ENCODE measurements at regions not wholly inside any gene's neighbourhood (a gene's known extent, or its start where the extent isn't known, plus 50 kb on each side); places are given as distances from the start of the nearest gene placed in this dataset.

- Histone ChIP-seq H3K9ac (replicated peaks; ENCODE audit: extremely low read depth, insufficient read depth, low read length) (no peak overlapping the region), H3K9me1 (replicated peaks; ENCODE audit: control insufficient read depth, extremely low read depth, insufficient read depth, low read length) (no peaks in the 10 kb centered on the region), H4K20me1 (replicated peaks; ENCODE audit: control insufficient read depth, extremely low read depth, insufficient read depth, low read length) (no peaks in the 10 kb centered on the region), H3K4me3 (replicated peaks in 1 of 3; ENCODE audit: insufficient read depth in 1 of 3, low read depth in 1 of 3, low read length in 3 of 3) (no peak overlapping the region), H2AFZ (ENCODE audit: low read depth, low read length) (no peak overlapping the region), H3K79me2 (ENCODE audit: control insufficient read depth, insufficient read depth, low read length) (no peaks in the 10 kb centered on the region), H3K4me1 (ENCODE audit: control insufficient read depth, extremely low read depth, insufficient read depth, low read length) (no peaks in the 10 kb centered on the region), H3K27ac (ENCODE audit: insufficient read depth, low read depth, low read length) (no peak overlapping the region), H3K36me3 (ENCODE audit: control insufficient read depth in 2 of 2, extremely low read depth in 1 of 2, insufficient read depth in 2 of 2, low read length in 2 of 2) (no peaks in the 10 kb centered on the region), H3K9me3 (replicated peaks; ENCODE audit: control insufficient read depth, insufficient read depth, low read length) (no peaks in the 10 kb centered on the region), H3K27me3 (ENCODE audit: control insufficient read depth in 2 of 2, insufficient read depth in 2 of 2, low read length in 2 of 2) (peaks cover 2 to 10% of the 10 kb centered on the region in 2 experiments), H3K4me2 (ENCODE audit: insufficient read depth, low read length) (no peak overlapping the region)
- DNase-seq (ENCODE audit: low read depth, low spot score) (no peak), FAIRE-seq (no peak)
- POLR2A ChIA-PET: interaction anchor here (0.5 kb wide), 1 partner anchor 51 kb away, joined by 3 read pairs; no protein-coding TSS in a partner anchor
- CTCF ChIA-PET: no interaction called here
- no TSS peak for BruUV-seq (replicated peaks)
- dilution Hi-C loops (cut with MboI; ENCODE audit: extremely low pct_ligation_motif_present, low sequenced_read_pairs): no loop called here
- TF ChIP-seq, protein P1, sequence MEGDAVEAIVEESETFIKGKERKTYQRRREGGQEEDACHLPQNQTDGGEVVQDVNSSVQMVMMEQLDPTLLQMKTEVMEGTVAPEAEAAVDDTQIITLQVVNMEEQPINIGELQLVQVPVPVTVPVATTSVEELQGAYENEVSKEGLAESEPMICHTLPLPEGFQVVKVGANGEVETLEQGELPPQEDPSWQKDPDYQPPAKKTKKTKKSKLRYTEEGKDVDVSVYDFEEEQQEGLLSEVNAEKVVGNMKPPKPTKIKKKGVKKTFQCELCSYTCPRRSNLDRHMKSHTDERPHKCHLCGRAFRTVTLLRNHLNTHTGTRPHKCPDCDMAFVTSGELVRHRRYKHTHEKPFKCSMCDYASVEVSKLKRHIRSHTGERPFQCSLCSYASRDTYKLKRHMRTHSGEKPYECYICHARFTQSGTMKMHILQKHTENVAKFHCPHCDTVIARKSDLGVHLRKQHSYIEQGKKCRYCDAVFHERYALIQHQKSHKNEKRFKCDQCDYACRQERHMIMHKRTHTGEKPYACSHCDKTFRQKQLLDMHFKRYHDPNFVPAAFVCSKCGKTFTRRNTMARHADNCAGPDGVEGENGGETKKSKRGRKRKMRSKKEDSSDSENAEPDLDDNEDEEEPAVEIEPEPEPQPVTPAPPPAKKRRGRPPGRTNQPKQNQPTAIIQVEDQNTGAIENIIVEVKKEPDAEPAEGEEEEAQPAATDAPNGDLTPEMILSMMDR (IDR thresholded peaks at IDR 0.05; ENCODE audit: extremely low read depth in 1 of 2, insufficient read depth in 1 of 2, low read depth in 1 of 2, low read length in 2 of 2): no peak
- TF ChIP-seq GATA2 (IDR thresholded peaks at IDR 0.05; ENCODE audit: insufficient read depth, insufficient read length, low read depth, low read length): no peak
- no peak for TF ChIP-seq FOS (IDR thresholded peaks at IDR 0.05; ENCODE audit: borderline replicate concordance, insufficient read depth, low read length)
- TF ChIP-seq MYC (IDR thresholded peaks at IDR 0.05; ENCODE audit: low read depth, low read length): no peak
- TF ChIP-seq POLR2A (IDR thresholded peaks at IDR 0.05; ENCODE audit: low read depth, low read length): no peak
- TF ChIP-seq EZH2 (IDR thresholded peaks at IDR 0.05; ENCODE audit: borderline replicate concordance, low read depth, low read length, severe bottlenecking): no peak
- no peak for TF ChIP-seq POLR2AphosphoS5 (IDR thresholded peaks at IDR 0.05; ENCODE audit: insufficient read depth, low read depth, low read length)
- TF ChIP-seq, protein P2, sequence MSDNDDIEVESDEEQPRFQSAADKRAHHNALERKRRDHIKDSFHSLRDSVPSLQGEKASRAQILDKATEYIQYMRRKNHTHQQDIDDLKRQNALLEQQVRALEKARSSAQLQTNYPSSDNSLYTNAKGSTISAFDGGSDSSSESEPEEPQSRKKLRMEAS (IDR thresholded peaks at IDR 0.05; ENCODE audit: insufficient read depth, insufficient read length): no peak
- no peak for TF ChIP-seq JUN (IDR thresholded peaks at IDR 0.05; ENCODE audit: borderline replicate concordance, insufficient read depth, insufficient read length, low read depth)
- intact Hi-C loops (cut with micrococcal nuclease): no loop called here
Observed at GRCh38 chr9:12595400-12595799, 97.8 kb upstream of the TYRP1 start.
